ENCODE measurements at regions not wholly inside any gene's neighbourhood (a gene's known extent, or its start where the extent isn't known, plus 50 kb on each side); places are given as distances from the start of the nearest gene placed in this dataset.
A peak's percentile ranks its signal among the peaks of the same experiment; 100 is the strongest.

GRCh38 chr7:122944682-122945303, 50.7 kb downstream of the TAS2R16 start:
- TF ChIP-seq CTCF (IDR thresholded peaks at IDR 0.05) = no peak
- intact Hi-C loops (cut with DNase I) = no loop called here

GRCh38 chr7:122942765-122943164, 52.7 kb downstream of the TAS2R16 start:
- no peak for TF ChIP-seq CTCF (IDR thresholded peaks at IDR 0.05)
- no peaks in the 10 kb centered on the region for H3K4me1 ChIP-seq
- intact Hi-C loops (cut with DNase I) = no loop called here
- H3K27ac ChIP-seq = no peak overlapping the region
- no peak for DNase-seq
- no peaks in the 10 kb centered on the region for H3K27me3 ChIP-seq (ENCODE audit: low read depth)
- no peak overlapping the region for H3K4me3 ChIP-seq
- ATAC-seq = no peak
- no peaks in the 10 kb centered on the region for H3K36me3 ChIP-seq
- no peaks in the 10 kb centered on the region for H3K9me3 ChIP-seq

More at GRCh38 chr7:122944682-122945303, 50.7 kb downstream of the TAS2R16 start:
- no peaks in the 10 kb centered on the region for H3K9me3 ChIP-seq
- DNase-seq (no peak), ATAC-seq (no peak)
- no peaks in the 10 kb centered on the region for H3K36me3 ChIP-seq
- no peak overlapping the region for H3K27ac ChIP-seq
- H3K27me3 ChIP-seq (ENCODE audit: low read depth) = no peaks in the 10 kb centered on the region
- no peak overlapping the region for H3K4me3 ChIP-seq
- no peaks in the 10 kb centered on the region for H3K4me1 ChIP-seq

- DNase-seq (no peak), ATAC-seq (peak in 1 of 2 donors; percentile 16)
- intact Hi-C loops (cut with DNase I) = no loop called here
- no peak for TF ChIP-seq CTCF (IDR thresholded peaks at IDR 0.05)
- no peak overlapping the region for H3K27ac ChIP-seq
- no peaks in the 10 kb centered on the region for H3K27me3 ChIP-seq (ENCODE audit: low read depth)
- no peaks in the 10 kb centered on the region for H3K9me3 ChIP-seq
- H3K4me3 ChIP-seq = no peak overlapping the region
- no peaks in the 10 kb centered on the region for H3K4me1 ChIP-seq
- H3K36me3 ChIP-seq = no peaks in the 10 kb centered on the region
Observed at GRCh38 chr7:122942059-122942458, 53.4 kb downstream of the TAS2R16 start.

All from lower lobe of right lung (tissue), 2 donors.